ENCODE measurements at regions not wholly inside any gene's neighbourhood (a gene's known extent, or its start where the extent isn't known, plus 50 kb on each side); places are given as distances from the start of the nearest gene placed in this dataset.

DNA sequence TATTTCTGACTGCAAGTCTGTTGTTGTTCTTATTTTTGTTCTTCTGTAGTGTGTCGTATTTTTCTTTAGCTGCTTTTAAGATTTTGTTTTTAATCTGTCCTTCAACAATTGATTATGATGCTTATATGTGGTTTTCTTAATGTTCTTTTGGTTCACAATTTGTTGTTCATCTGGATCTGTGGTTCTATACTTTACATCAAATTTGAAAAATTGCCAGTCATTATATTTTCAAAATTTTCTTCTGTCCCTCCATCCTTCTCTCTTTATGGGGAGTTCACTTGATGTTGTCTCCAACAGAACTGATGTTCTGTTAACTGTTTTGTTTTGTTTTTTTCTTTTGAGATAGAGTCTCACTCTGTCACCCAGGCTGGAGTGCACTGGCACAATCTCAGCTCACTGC lies 378.5 kb upstream of the CD180 start:
- TF ChIP-seq CTCF (optimal IDR thresholded peaks at IDR 0.05 in 1 of 3, IDR thresholded peaks at IDR 0.05 in 1 of 3, conservative IDR thresholded peaks at IDR 0.05 in 1 of 3; ENCODE audit: extremely low read depth in 1 of 3, insufficient read depth in 2 of 3, low read length in 3 of 3) (no peak), EZH2 (IDR thresholded peaks at IDR 0.05; ENCODE audit: low read length) (no peak)
- Histone ChIP-seq H3K9me3 (ENCODE audit: control insufficient read depth, low read depth, low read length) (no peaks in the 10 kb centered on the region), H2AFZ (ENCODE audit: control insufficient read depth, low read length) (no peak overlapping the region), H3K27me3 (ENCODE audit: control insufficient read depth, extremely low read depth, insufficient read depth, low read length) (no peaks in the 10 kb centered on the region), H3K27ac (ENCODE audit: control insufficient read depth, insufficient read depth, low read length) (no peak overlapping the region), H3K79me2 (ENCODE audit: control insufficient read depth, insufficient read depth, low read length) (no peaks in the 10 kb centered on the region), H3K36me3 (ENCODE audit: control insufficient read depth in 2 of 2, extremely low read depth in 1 of 2, insufficient read depth in 2 of 2, low read length in 2 of 2) (no peaks in the 10 kb centered on the region), H3K9me1 (ENCODE audit: control insufficient read depth, extremely low read depth, insufficient read depth, low read length) (no peaks in the 10 kb centered on the region), H4K20me1 (ENCODE audit: control insufficient read depth, extremely low read depth, insufficient read depth, low read length) (no peaks in the 10 kb centered on the region), H3K4me3 (ENCODE audit: control insufficient read depth in 2 of 3, extremely low read depth in 1 of 3, insufficient read depth in 2 of 3, low read depth in 1 of 3, low read length in 3 of 3) (no peak overlapping the region), H3K4me2 (ENCODE audit: control insufficient read depth, extremely low read depth, insufficient read depth, low read depth, low read length) (no peak overlapping the region), H3K4me1 (ENCODE audit: control insufficient read depth, extremely low read depth, insufficient read depth, low read length) (peaks cover 7% of the 10 kb centered on the region), H3K9ac (ENCODE audit: control insufficient read depth, extremely low read depth, insufficient read depth, low read length) (no peak overlapping the region)
- FAIRE-seq, result no peak
- DNase-seq (ENCODE audit: low read depth, low spot score), result no peak
- dilution Hi-C loops (cut with MboI; ENCODE audit: extremely low pct_ligation_motif_present, low sequenced_read_pairs), result no loop called here

DNA sequence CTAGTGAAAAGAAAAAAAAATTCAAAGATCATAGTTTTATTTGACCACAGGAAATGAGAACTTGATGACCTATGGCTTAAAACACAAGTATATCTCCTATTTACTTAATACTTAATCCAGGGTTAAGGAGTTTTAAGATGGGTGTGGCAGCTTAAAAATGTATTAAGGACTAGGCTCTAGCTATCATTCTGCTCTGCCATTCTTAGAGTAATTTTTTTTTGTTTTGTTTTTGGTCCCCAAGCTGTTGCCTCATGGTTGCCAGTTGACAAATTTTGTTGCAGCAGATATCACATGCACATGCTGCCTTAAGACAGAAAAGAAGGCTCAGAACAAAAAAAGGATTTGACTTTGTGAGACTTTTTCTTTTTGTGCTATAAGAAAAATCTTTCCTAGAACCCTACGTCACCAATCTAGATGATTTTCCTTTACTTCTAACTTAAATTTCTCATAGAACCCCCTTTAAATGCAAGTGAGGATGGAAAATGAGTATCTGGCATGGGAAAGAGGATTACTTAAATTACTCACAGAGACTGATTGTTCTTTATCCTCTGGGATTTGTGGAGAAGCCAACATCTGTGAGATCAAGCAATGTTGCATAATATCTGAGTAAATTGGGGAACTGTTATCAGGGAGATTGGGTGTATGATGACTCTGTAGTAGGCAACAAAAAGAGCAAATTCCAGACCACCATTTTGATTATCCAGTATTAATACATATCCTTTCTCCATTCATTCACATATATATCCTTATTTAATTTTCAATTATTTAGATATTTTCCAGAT lies 364.7 kb upstream of the CD180 start:
- Histone ChIP-seq H3K4me1 (ENCODE audit: control insufficient read depth, extremely low read depth, insufficient read depth, low read length) (no peaks in the 10 kb centered on the region), H3K9me1 (ENCODE audit: control insufficient read depth, extremely low read depth, insufficient read depth, low read length) (no peaks in the 10 kb centered on the region), H2AFZ (ENCODE audit: control insufficient read depth, low read length) (no peak overlapping the region), H4K20me1 (ENCODE audit: control insufficient read depth, extremely low read depth, insufficient read depth, low read length) (no peaks in the 10 kb centered on the region), H3K27ac (ENCODE audit: control insufficient read depth, insufficient read depth, low read length) (no peak overlapping the region), H3K4me2 (ENCODE audit: control insufficient read depth, extremely low read depth, insufficient read depth, low read depth, low read length) (no peak overlapping the region), H3K36me3 (ENCODE audit: control insufficient read depth in 2 of 2, extremely low read depth in 1 of 2, insufficient read depth in 2 of 2, low read length in 2 of 2) (no peaks in the 10 kb centered on the region), H3K27me3 (ENCODE audit: control insufficient read depth, extremely low read depth, insufficient read depth, low read length) (no peaks in the 10 kb centered on the region), H3K79me2 (ENCODE audit: control insufficient read depth, insufficient read depth, low read length) (no peaks in the 10 kb centered on the region), H3K9me3 (ENCODE audit: control insufficient read depth, low read depth, low read length) (no peaks in the 10 kb centered on the region), H3K4me3 (ENCODE audit: control insufficient read depth in 2 of 3, extremely low read depth in 1 of 3, insufficient read depth in 2 of 3, low read depth in 1 of 3, low read length in 3 of 3) (no peak overlapping the region), H3K9ac (ENCODE audit: control insufficient read depth, extremely low read depth, insufficient read depth, low read length) (no peak overlapping the region)
- DNase-seq (ENCODE audit: low read depth, low spot score) (no peak), FAIRE-seq (no peak)
- TF ChIP-seq CTCF (optimal IDR thresholded peaks at IDR 0.05 in 1 of 3, IDR thresholded peaks at IDR 0.05 in 1 of 3, conservative IDR thresholded peaks at IDR 0.05 in 1 of 3; ENCODE audit: extremely low read depth in 1 of 3, insufficient read depth in 2 of 3, low read length in 3 of 3) (no peak), EZH2 (IDR thresholded peaks at IDR 0.05; ENCODE audit: low read length) (no peak)
- dilution Hi-C loops (cut with MboI; ENCODE audit: extremely low pct_ligation_motif_present, low sequenced_read_pairs), result no loop called here
